NCI-H1417 (cell line): ENCODE measurements at regions not wholly inside any gene's neighbourhood (a gene's known extent, or its start where the extent isn't known, plus 50 kb on each side); places are given as distances from the start of the nearest gene placed in this dataset.

Experiments
- DNase-seq, 3 experiments: peaks; one replicate each; lab custom pipeline; 2025; lab: John Stamatoyannopoulos, UW

DNA sequence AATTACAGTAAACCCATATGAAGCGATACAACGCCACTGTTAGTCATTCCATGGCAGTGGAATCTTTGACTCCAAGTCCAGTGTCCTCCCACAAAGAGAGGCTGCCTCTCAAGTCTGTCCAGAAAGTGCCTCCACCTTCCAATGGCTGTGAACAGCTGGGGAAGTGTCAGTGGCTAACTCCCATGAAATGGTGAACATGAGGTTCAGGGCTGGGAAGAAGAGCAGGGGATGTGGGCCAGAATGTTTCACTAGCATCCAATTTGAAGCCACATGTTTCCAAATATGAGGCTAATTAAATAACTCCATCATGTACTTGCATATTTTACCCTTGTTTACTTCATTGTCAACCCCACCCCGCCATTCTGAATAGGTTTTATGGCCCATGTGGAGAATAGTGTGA lies 53.1 kb upstream of the CHST15 start:
- no peak for DNase-seq

DNA sequence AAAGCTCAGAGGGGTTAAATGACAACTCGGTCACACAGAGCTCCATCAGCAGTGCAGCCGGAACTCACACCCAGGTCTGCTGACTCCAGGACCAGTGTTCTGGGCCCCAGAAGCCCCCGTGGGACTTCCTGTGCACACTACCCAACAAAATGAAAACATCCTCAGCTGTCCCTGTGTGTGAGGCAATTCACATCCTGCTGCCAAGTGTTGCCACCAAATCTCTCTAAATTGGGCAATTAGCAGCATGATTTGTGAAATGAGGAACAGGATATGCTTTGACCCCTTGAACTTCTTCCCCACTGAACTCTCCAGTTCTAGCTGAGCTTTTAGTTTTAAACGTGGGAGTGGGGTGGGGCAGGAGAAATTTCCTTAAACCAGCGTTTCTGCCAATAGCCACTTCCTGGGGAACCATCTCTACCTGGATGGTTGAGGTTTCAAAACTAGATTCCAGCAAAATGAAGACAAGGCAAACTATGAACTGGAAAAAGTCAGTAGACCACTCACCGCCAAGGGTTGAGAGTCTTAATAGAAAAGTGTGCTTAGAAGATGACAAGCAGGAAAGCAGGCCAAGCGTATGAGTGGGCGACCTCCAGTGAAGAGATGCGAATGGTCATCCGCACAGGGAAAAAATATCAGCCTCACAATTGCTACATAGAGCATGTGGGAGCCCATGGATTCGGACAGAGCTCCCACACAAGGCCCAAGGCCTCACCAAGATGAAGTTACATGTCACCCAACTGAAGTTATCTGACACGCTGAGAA lies 51.9 kb upstream of the CHST15 start:
- DNase-seq = peak in 1 of 3 experiments; percentile 3

DNA sequence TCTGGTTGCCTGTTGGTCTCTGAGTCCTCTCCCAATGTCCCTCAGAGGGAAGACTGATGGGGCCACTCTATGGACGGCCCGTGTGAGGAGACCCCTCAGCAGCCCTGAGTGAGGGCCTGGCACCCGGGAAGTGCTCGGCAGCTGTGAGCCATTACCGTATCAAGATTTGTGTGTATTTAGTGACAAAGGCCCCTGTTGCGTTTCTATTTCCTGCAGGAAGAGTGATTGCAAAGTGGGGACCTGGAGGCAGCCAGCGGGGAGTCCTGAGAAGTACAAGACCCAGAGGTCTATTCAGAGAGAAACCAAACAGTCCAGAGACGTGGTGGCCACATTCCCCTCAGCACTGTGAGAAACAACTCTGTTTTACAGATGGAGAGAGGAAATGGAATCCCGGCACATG lies 51.1 kb upstream of the CHST15 start:
- peak in 1 of 3 experiments; percentile 17 for DNase-seq

DNA sequence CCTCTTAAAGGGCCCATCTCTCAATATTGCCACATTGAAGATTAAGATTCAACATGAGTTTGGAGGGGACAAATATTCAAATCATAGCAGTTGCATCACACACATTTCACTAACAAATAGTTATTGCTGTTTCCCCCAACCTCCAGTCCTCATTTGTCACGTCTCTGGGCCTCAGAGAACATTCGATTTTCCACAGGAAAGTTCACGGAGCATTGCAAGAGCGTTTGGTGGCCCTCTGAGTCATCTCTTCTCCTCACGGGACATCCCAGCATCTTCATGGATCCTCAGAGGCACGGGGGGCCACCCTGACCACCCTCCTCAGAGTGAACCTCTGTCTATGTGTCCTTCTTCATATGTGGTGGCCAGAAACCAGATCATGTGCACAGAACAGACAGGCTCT lies 50.3 kb upstream of the CHST15 start:
- no peak for DNase-seq
